HL-60 (cell line): ENCODE measurements at regions not wholly inside any gene's neighbourhood (a gene's known extent, or its start where the extent isn't known, plus 50 kb on each side); places are given as distances from the start of the nearest gene placed in this dataset.

Experiments used
- DNase-seq, 2 experiments: peaks; one replicate each; pipeline ENCODE4 v3.0.0-alpha.2; 2010 to 2020; ENCODE audit warnings: low read depth in 1 of 2, low spot score in 1 of 2
- H3K27ac ChIP-seq: fragments of 250-450 bp; sonication (Bioruptor Pico); replicated peaks from 2 replicates; pipeline ENCODE4 v1.5.1; 2020; ENCODE audit warnings: mild to moderate bottlenecking, moderate library complexity
- H3K27me3 ChIP-seq: fragments of 250-450 bp; sonication (Bioruptor Pico); 2 replicates; pipeline ENCODE4 v1.5.1; 2021; ENCODE audit warnings: mild to moderate bottlenecking, moderate library complexity; ENCODE audit not compliant: insufficient read depth, poor library complexity, severe bottlenecking
- H3K4me3 ChIP-seq: replicated peaks from 2 replicates; pipeline ENCODE4 v1.5.1; 2011; ENCODE audit warnings: mild to moderate bottlenecking, control low read depth, low read length; ENCODE audit not compliant: insufficient read depth
- GABPA ChIP-seq: IDR thresholded peaks from 2 replicates; pipeline ENCODE4 v1.6.1; 2012; ENCODE audit warnings: low read depth
- POLR2AphosphoS5 ChIP-seq: IDR thresholded peaks from 2 replicates; pipeline ENCODE4 v1.6.1; 2012; ENCODE audit warnings: low read depth
- SPI1 ChIP-seq: IDR thresholded peaks from 2 replicates; pipeline ENCODE4 v1.6.1; 2012; ENCODE audit warnings: low read depth, mild to moderate bottlenecking, borderline replicate concordance
- TF ChIP-seq, protein P1 (sequence below): IDR thresholded peaks from one replicate; pipeline ENCODE4 v1.5.1; 2011; ENCODE audit warnings: low read length, control low read depth, inconsistent platforms; ENCODE audit not compliant: insufficient read depth
- TF ChIP-seq, protein P2 (sequence below): IDR thresholded peaks from 2 replicates; pipeline ENCODE4 v1.6.1; 2012; ENCODE audit warnings: low read depth; ENCODE audit not compliant: insufficient replicate concordance

DNA sequence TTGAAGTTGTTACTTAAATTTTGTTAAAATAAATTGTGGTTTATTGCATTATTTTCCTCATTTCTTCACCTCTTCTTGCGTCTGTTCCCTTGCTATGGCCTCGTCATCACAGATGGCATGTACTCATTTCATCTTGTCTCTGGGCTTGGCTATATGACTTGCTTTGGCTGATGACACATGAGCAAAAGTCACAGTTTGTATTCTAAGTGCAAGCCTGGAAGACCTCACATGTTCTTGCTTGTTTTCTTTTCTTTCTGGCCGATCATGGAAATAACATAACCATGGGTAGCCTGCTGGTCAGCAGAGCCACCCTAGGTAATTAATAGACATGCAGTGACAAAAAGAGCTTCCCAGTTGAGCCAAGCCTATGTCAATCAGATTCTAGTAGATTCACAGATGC is 527.9 kb downstream of the SPRY1 start:
- Histone ChIP-seq H3K4me3 (no peak overlapping the region), H3K27ac (no peak overlapping the region), H3K27me3 (no peaks in the 10 kb centered on the region)
- TF ChIP-seq, protein P1, sequence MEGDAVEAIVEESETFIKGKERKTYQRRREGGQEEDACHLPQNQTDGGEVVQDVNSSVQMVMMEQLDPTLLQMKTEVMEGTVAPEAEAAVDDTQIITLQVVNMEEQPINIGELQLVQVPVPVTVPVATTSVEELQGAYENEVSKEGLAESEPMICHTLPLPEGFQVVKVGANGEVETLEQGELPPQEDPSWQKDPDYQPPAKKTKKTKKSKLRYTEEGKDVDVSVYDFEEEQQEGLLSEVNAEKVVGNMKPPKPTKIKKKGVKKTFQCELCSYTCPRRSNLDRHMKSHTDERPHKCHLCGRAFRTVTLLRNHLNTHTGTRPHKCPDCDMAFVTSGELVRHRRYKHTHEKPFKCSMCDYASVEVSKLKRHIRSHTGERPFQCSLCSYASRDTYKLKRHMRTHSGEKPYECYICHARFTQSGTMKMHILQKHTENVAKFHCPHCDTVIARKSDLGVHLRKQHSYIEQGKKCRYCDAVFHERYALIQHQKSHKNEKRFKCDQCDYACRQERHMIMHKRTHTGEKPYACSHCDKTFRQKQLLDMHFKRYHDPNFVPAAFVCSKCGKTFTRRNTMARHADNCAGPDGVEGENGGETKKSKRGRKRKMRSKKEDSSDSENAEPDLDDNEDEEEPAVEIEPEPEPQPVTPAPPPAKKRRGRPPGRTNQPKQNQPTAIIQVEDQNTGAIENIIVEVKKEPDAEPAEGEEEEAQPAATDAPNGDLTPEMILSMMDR: no peak
- TF ChIP-seq SPI1: no peak
- TF ChIP-seq, protein P2, sequence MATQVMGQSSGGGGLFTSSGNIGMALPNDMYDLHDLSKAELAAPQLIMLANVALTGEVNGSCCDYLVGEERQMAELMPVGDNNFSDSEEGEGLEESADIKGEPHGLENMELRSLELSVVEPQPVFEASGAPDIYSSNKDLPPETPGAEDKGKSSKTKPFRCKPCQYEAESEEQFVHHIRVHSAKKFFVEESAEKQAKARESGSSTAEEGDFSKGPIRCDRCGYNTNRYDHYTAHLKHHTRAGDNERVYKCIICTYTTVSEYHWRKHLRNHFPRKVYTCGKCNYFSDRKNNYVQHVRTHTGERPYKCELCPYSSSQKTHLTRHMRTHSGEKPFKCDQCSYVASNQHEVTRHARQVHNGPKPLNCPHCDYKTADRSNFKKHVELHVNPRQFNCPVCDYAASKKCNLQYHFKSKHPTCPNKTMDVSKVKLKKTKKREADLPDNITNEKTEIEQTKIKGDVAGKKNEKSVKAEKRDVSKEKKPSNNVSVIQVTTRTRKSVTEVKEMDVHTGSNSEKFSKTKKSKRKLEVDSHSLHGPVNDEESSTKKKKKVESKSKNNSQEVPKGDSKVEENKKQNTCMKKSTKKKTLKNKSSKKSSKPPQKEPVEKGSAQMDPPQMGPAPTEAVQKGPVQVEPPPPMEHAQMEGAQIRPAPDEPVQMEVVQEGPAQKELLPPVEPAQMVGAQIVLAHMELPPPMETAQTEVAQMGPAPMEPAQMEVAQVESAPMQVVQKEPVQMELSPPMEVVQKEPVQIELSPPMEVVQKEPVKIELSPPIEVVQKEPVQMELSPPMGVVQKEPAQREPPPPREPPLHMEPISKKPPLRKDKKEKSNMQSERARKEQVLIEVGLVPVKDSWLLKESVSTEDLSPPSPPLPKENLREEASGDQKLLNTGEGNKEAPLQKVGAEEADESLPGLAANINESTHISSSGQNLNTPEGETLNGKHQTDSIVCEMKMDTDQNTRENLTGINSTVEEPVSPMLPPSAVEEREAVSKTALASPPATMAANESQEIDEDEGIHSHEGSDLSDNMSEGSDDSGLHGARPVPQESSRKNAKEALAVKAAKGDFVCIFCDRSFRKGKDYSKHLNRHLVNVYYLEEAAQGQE: no peak
- no peak for TF ChIP-seq POLR2AphosphoS5
- no peak for TF ChIP-seq GABPA
- no peak for DNase-seq

DNA sequence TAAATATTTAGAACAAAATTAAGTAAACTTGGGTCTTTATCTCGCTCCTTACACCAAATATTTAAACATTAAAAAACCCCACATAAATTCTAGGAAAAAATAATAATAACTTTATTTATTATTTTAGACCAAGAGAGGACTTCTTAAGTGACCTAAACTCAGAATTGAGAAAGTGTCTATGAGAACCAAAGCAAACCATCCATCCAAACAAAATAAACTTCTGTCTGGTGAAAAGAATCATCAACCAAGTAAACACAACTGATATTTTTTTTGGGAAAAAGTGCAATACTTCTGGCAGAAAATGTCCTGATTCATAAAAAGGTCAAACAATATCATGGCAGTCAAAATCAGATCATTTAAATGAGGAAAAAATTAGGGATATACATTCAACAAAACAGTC is 533.0 kb downstream of the SPRY1 start:
- DNase-seq: no peak
- no peak overlapping the region for H3K27ac ChIP-seq
- H3K4me3 ChIP-seq: no peak overlapping the region
- TF ChIP-seq GABPA (no peak), POLR2AphosphoS5 (no peak)
- no peaks in the 10 kb centered on the region for H3K27me3 ChIP-seq

DNA sequence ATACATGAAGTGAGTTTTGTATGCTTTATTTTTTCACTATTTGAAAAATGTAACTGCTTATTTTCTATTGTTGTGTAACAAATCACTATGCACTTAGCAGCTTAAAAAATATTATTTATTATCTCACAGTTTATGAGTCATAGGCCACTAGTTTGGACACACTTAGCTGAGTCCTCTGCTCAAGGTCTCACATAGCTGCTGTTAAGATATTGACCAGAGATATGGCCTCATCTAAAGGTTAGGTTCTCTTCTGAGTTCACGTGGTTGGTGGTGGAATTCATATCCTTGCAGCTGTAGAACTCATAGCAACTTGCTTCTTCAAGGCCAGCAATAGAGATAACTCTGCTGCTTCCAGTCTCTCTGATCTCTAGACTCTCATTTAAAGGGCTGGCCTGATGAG is 534.4 kb downstream of the SPRY1 start:
- Histone ChIP-seq H3K4me3 (no peak overlapping the region), H3K27me3 (no peaks in the 10 kb centered on the region), H3K27ac (no peak overlapping the region)
- DNase-seq: no peak
- no peak for TF ChIP-seq GABPA

DNA sequence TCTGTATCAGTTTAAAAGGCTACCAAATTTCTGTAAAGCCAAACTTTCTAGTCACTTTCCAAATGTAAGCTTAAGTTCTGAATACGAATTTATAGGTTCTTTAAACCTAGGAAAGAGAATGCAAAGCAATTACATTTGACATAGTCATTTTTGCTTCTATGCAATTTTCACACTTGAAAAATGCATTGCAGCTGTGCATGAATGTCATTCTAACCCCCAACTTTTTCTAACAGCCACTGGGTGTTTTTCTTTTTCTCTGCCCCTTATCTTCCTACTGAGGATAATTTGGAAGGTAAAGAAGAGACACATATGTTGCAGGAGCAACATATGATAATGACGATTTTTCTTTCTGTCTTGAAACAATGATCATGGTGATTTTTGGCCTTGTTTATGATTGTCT is 537.5 kb downstream of the SPRY1 start:
- Histone ChIP-seq H3K27me3 (no peaks in the 10 kb centered on the region), H3K4me3 (no peak overlapping the region), H3K27ac (no peak overlapping the region)
- no peak for TF ChIP-seq SPI1
- TF ChIP-seq, protein P1: no peak
- DNase-seq: no peak

DNA sequence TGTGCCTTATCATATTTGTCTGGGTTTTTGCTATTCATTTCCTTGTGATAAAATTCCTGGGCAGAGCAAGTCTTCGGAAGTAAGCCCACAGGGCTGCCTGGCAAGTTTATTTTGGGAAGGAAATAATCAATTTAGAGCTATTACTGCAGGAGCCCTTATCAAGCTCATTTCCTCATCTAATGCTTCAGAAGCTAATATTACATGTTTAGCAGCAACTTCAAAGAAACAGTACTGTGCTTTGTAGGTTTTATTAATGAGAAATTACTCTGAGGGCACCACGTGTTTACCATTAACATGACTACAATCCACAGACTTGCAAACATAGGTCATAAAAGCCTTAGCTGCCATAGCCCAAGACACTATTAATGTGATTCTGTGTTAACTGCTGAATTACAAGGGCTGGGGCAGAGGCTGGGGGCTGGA is 540.0 kb downstream of the SPRY1 start:
- Histone ChIP-seq H3K4me3 (no peak overlapping the region), H3K27ac (no peak overlapping the region), H3K27me3 (no peaks in the 10 kb centered on the region)
- TF ChIP-seq SPI1 (no peak), GABPA (no peak), POLR2AphosphoS5 (no peak)
- TF ChIP-seq, protein P1: no peak
- no peak for DNase-seq

DNA sequence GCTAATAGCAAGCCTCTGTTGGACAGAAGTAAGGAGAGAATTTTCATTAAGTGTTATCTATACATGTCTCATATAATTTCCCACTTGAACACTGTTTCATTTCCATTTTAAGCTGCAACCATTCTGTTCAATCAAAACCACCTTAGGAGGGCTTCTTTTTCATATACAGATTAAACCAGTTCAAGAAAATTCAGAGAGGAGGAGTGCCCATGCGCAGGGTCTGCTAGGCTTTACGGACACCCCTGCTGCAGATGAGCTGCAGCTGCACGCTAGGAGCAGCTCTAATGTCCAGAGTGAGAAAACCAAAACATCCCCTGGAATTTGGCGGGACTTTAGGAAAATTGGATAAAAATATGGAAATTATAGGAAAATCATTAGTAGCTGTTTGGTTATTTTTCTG is 541.0 kb downstream of the SPRY1 start:
- DNase-seq: no peak
- TF ChIP-seq POLR2AphosphoS5: no peak
- TF ChIP-seq SPI1: no peak
- TF ChIP-seq, protein P1: no peak
- TF ChIP-seq, protein P2: no peak
- no peak for TF ChIP-seq GABPA
- Histone ChIP-seq H3K27me3 (no peaks in the 10 kb centered on the region), H3K4me3 (no peak overlapping the region), H3K27ac (no peak overlapping the region)
